ENCODE measurements at regions not wholly inside any gene's neighbourhood (a gene's known extent, or its start where the extent isn't known, plus 50 kb on each side); places are given as distances from the start of the nearest gene placed in this dataset.

DNA sequence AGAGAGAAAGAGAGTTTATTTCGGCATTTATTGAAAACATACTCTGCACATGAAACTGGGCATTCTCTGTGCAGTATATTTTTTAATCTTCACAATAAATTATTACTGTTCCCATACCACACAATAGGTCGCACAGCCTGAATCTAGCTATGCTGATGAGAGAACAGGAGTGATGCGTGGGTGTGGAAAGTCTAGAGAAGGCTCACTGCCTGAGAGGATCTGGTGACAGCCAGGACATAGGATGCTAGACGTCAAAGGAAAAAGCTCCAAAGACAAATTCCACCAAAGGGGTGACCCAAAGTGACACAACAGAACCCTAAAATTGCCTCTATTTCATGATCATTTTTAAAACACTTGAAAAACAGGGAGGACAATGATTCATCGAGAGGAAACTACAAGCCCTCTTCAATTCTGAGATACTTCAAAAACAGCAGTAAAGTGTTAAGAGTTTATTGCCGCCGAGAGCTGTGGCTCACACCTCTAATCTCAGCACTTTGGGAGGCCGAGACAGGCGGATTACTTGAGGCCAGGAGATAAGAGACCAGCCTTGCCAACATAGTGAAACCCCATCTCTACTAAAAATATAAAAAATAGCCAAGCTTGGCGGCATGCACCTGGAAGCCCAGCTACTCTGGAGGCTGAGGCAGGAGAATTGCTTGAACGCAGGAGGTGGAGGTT lies 189.6 kb upstream of the NBEA start:
- no peak for DNase-seq (ENCODE audit: low spot score)

DNA sequence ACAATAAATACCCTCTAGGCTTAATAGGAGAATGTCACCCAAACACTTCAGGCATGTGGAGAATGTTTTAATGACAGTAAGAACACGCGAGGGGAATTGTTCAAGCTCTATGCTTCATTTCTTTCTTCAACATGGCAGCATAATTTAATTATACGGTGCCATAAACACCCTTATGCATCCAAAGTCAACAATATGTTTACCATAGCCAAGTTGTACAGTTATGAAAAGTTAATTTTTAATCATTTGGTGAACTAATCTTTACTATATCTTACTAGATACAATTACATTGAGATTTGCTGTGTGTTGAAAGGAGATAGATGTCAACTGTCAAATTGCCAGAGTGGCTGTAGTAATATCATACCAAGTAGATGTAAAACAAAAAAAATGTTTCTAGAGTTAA lies 185.9 kb upstream of the NBEA start:
- no peak for DNase-seq (ENCODE audit: low spot score)

GRCh38 chr13:34756572-34756971 lies 185.5 kb upstream of the NBEA start:
- DNase-seq (ENCODE audit: low spot score): no peak

DNA sequence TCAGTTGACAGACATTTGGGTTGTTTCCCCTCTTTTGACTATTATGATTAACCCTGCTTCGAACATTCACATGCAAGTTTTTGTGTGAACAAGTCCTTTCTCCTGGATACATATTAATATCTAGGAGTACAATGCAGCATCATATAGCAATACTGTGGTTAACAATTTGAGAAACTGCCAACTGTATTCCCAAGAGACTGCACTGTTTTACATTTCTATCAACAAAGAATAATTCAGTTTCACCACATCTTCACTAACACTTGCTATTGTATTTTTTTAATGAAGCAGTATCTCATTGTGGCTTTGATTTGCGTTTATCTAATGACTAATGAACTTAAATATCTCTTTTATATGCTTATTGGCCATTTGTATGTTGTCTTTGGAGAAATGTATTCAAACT lies 184.6 kb upstream of the NBEA start:
- DNase-seq (ENCODE audit: low spot score): no peak

- DNase-seq (ENCODE audit: low spot score): no peak
Observed at GRCh38 chr13:34758628-34759027, 183.4 kb upstream of the NBEA start.

- DNase-seq (ENCODE audit: low spot score): no peak
Observed at GRCh38 chr13:34762312-34762711, 179.8 kb upstream of the NBEA start.

DNA sequence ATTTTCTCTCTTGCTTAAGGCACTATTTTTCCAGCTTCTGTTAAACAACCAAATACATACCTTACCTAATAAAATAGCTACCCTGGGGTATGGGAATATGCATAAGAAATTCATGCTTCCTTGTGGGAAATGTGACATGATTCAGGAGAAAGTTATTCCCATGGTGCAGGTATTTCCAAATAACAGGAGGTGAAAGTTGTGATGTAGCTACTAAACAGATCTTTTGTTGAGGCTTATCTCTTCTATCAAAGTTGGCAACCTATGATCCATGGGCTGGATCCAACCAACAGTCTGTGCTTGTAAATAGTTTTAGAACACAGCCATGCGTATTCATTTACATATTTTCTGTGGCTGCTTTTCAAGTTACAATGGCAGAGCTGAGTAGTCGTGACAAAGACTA lies 177.8 kb upstream of the NBEA start:
- DNase-seq (ENCODE audit: low spot score): no peak

DNA sequence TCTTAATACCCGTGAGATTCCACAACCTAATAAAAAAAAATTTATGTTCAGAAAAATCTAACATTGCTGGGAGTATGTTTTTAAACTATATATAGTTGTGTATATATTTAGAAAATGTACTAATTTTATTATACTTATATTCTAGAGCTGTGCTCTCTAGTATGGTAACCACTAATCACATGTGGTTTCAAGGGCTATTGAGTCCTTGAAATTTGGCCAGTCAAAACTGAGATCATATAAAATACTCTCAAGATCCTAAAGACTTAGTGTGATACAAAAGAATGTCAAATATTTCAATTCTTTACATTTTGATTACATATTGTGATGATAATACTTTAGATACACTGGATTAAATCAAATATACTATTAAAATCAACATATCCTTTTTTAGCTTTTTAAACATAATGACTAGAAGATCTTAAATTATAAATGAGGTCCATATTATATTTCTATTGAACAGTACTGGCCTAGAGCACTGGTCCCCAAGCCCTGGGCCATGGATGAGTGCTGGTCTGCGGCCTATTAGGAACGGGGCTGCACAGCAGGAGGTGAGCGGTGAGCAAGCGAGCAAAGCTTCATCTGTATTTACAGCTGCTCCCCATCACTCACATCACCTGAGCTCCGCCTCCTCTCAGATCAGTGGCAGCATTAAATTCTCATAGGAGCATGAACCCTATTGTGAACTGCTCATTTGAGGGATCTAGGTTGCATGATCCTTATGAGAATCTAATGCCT lies 176.5 kb upstream of the NBEA start:
- no peak for DNase-seq (ENCODE audit: low spot score)

DNA sequence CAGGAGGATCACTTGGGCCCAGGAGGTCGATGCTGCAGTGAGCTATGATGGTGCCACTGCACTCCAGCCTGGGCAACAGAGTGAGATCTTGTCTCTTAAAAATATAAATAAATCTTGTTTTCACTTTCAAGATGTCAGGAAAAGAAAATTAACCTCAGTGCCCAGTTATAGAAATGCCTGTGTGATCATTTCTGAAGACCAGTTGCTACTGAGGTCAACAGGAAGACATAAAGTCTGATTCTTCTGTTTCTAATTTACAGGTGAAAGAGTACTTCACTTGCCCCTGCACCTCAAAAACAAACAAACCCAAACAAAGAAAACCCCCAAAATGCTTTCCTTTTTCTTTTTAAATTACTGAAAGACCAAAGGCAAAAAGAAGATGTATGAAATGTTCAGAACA lies 174.3 kb upstream of the NBEA start:
- no peak for DNase-seq (ENCODE audit: low spot score)

DNA sequence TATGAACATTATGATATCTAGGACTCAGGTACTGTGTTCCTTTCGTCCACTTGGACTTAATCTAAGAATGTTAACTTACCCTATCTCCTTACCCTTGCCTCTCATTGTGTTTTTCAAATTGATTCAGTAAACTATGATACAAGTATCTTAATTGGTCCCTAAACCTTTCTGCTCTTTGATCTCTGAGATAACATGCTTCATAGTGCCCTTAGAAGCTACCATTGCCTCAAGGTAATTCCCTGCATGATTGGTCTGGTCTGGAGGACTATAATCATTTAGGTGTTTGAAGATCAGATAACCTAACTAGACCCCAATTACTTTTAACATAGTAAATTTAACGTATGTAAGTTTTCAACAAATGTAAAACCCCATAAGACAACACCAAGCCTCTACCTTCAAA lies 169.9 kb upstream of the NBEA start:
- no peak for DNase-seq (ENCODE audit: low spot score)

- no peak for DNase-seq (ENCODE audit: low spot score)
Observed at GRCh38 chr13:34772881-34773280, 169.2 kb upstream of the NBEA start.

- DNase-seq (ENCODE audit: low spot score): no peak
Observed at GRCh38 chr13:34776390-34776981, 165.6 kb upstream of the NBEA start.

DNA sequence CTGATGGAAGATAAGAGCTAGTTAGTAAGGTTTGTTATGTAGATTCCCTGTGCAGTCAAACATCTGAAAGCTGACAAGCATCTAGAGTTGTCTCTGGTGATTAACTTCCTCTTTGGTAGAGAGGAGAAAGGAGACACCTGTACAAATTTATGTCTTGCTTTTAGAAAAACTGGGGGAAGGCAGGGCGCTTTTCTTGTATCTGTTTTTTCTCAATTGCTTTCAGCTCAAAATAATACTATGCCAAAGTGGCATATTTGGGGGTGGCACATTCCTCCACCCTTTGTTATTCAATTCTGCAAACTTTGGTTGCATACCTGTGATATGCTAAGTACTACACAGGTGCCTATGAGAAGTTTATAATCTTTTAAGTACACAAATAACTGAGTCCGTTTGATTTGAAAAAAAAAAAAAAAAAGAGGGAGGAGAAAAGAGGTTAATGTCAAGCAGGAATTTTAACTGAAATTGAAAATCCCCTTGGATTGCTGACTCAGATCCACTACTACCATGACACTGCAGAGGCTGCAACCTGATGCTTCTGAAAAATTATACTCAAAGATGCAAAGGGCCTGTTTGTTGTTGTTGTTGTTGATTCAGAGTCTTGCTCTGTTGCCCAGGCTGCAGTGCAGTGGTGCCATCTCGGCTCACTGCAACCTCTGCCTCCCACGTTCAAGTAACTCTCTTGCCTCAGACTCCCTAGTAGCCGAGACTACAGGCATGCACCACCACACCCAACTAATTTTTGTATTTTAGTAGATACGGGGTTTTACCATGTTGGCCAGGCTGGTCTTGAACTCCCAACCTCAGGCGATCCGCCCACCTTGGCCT lies 164.8 kb upstream of the NBEA start:
- DNase-seq (ENCODE audit: low spot score): no peak

GRCh38 chr13:34777914-34778303 lies 164.2 kb upstream of the NBEA start:
- DNase-seq (ENCODE audit: low spot score): no peak

GRCh38 chr13:34779171-34779570 lies 162.9 kb upstream of the NBEA start:
- no peak for DNase-seq (ENCODE audit: low spot score)

GRCh38 chr13:34793301-34793700 lies 148.8 kb upstream of the NBEA start:
- no peak for DNase-seq (ENCODE audit: low spot score)

DNA sequence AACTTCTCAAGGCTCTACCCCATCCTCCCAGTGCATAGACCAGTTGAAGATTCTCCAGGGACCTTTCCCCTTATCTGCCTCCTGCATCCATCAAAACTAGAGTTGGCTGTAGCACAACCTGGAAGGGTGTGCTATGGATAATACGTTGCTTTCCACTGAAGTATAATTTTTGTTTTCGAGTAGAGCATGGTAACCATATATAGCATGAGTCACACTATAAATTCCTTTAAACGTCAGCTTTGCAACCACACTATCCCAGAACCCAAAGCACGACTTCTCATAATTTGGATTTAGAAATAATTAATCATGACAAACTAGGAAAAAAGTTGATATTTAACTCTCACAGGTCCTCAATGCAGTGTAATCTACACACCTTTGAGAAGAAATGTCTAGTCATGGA lies 138.3 kb upstream of the NBEA start:
- no peak for DNase-seq (ENCODE audit: low spot score)

GRCh38 chr13:34805347-34805746 lies 136.7 kb upstream of the NBEA start:
- DNase-seq (ENCODE audit: low spot score): no peak

DNA sequence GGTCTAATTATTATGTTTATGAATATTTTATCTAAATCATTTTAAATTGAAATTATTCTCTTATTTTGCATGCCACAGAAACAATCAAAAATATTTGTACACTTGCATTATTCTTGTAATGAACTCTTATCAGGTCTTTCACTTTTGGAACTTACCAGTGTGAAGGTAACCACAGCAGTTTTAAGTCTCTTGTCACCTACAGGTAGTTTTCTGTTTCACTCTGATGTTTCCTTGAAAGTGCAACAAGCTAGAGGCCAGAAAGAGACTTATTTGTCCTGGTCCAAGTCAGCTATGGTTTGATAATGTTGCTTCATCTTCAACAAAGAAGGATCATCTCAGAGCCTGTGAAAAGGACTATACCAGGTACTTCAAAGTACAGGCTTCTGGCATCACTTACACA lies 133.4 kb upstream of the NBEA start:
- DNase-seq (ENCODE audit: low spot score): no peak

DNA sequence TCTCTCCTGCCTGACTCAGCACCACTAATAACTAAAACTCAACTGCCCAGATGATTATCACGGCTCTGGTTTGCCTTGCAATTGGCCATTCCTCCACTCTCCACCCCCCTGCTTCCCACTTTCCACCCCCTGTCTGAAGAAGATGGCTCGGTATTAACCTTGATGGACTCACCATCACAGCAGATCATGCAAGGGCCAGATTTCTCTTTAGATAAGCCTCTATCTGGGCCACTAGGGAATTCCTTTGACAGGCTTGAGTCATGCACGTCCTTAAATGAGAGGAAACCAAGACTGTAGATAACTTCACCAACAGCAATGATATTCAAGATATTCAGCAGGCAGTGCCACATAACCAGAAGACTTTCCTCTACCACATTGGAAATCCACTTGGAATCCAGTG lies 131.1 kb upstream of the NBEA start:
- DNase-seq (ENCODE audit: low spot score): no peak

- no peak for DNase-seq (ENCODE audit: low spot score)
Observed at GRCh38 chr13:34815526-34815925, 126.5 kb upstream of the NBEA start.

DNA sequence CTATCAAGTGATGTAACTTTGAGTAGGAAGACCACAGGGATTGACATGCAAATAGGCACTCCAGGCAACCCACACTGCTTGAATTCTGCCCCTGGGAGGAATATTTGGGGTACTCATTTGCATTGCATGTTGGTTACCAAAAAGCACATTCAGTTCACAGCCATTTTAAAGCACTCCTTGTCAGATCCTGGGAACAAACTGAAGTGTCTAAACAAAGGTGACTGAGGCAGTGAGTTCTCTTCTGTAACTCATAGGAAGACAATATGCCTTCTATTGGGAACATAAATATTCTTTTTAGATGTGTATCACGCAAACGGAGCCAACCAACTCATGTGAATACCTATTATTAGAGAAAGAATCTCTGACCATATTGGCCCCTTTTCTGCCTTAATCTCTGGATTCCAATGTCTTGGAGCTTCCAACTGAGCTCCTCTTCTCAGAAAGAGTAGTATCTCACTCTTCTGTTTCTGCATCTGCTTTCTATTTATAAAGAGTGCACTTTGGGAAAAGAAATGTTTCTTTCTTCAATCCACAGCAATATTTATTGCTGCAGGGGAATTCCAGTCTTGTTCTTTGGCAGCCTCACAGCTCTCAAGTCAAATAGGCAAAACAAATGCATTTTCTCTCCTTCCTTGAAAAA lies 125.7 kb upstream of the NBEA start:
- DNase-seq (ENCODE audit: low spot score): no peak
